K562 (cell line): ENCODE measurements at regions not wholly inside any gene's neighbourhood (a gene's known extent, or its start where the extent isn't known, plus 50 kb on each side); places are given as distances from the start of the nearest gene placed in this dataset.
A peak's percentile ranks its signal among the peaks of the same experiment; 100 is the strongest.

Source experiments
- ATF7 ChIP-seq: fragments of 450-650 bp; IDR thresholded peaks from 2 replicates; pipeline ENCODE4 v1.7.1; 2014; ENCODE audit warnings: mild to moderate bottlenecking, moderate library complexity
- BRCA1 ChIP-seq, 2 experiments: fragments of 450-650 bp in 1 of 2; sonication (generic) in 1 of 2; formaldehyde crosslinking in 1 of 2; IDR thresholded peaks; 2 replicates each; pipeline versions ENCODE4 v1.5.0 to v1.6.1; 2017 to 2020; ENCODE audit warnings: mild to moderate bottlenecking in 1 of 2, missing genetic modification reagents in 1 of 2
- BRD9 ChIP-seq: fragments of 450-650 bp; IDR thresholded peaks from 2 replicates; pipeline ENCODE4 v1.6.1; 2018; ENCODE audit warnings: low read depth; ENCODE audit not compliant: partially characterized antibody
- CHAMP1 ChIP-seq: fragments of 450-650 bp; IDR thresholded peaks from 2 replicates; pipeline ENCODE4 v1.6.1; 2016; ENCODE audit warnings: mild to moderate bottlenecking
- E2F4 ChIP-seq: sonication (generic); formaldehyde crosslinking; IDR thresholded peaks from 2 replicates; pipeline ENCODE4 v1.8.0; 2022; ENCODE audit warnings: mild to moderate bottlenecking, low read depth, missing genetic modification reagents
- E2F6 ChIP-seq, 2 experiments: IDR thresholded peaks; 2 replicates each; pipeline ENCODE4 v1.6.1; 2011; ENCODE audit warnings: borderline replicate concordance in 1 of 2, control low read depth in 1 of 2, low read depth in 1 of 2, low read length in 1 of 2, mild to moderate bottlenecking in 1 of 2, mixed read lengths in 1 of 2, moderate library complexity in 1 of 2; ENCODE audit not compliant: insufficient read depth in 1 of 2, insufficient read length in 1 of 2, poor library complexity in 1 of 2, severe bottlenecking in 1 of 2; ENCODE audit errors: extremely low read depth in 1 of 2
- FOXK1 ChIP-seq: sonication (generic); formaldehyde crosslinking; IDR thresholded peaks from 2 replicates; pipeline ENCODE4 v1.8.0; 2022; ENCODE audit warnings: missing genetic modification reagents, mild to moderate bottlenecking, borderline replicate concordance
- FOXO4 ChIP-seq: fragments of 450-650 bp; formaldehyde crosslinking; IDR thresholded peaks from 2 replicates; pipeline ENCODE4 v1.4.0; 2020; ENCODE audit warnings: mild to moderate bottlenecking, moderate library complexity
- GTF2F1 ChIP-seq: IDR thresholded peaks from 2 replicates; pipeline ENCODE4 v1.6.1; 2011; ENCODE audit warnings: low read depth, low read length, improper control_type of control experiment
- HOXB6 ChIP-seq: fragments of 250-450 bp; sonication (Bioruptor Pico); IDR thresholded peaks from 2 replicates; pipeline ENCODE4 v1.5.1; 2022; ENCODE audit warnings: mild to moderate bottlenecking, borderline replicate concordance
- MAFF ChIP-seq: IDR thresholded peaks from 2 replicates; pipeline ENCODE4 v1.6.1; 2012; ENCODE audit warnings: low read length, improper control_type of control experiment
- MAFK ChIP-seq: IDR thresholded peaks from 2 replicates; pipeline ENCODE4 v1.6.1; 2011; ENCODE audit warnings: low read length, improper control_type of control experiment
- NELFE ChIP-seq: IDR thresholded peaks from 2 replicates; pipeline ENCODE4 v1.6.1; 2011; ENCODE audit warnings: mild to moderate bottlenecking; ENCODE audit not compliant: insufficient read depth, insufficient read length
- NFE2 ChIP-seq: IDR thresholded peaks from 2 replicates; pipeline ENCODE4 v1.6.1; 2014; ENCODE audit warnings: antibody characterized with exemption, low read depth
- PHB2 ChIP-seq: fragments of 450-650 bp; IDR thresholded peaks from 2 replicates; pipeline ENCODE4 v1.6.1; 2017; ENCODE audit warnings: low read depth
- PYGO2 ChIP-seq: fragments of 450-650 bp; IDR thresholded peaks from 2 replicates; pipeline ENCODE4 v1.6.1; 2016; ENCODE audit warnings: mild to moderate bottlenecking, missing genetic modification characterization, moderate library complexity, missing compliant biosample characterization
- SREBF2 ChIP-seq: sonication (generic); formaldehyde crosslinking; IDR thresholded peaks from 2 replicates; pipeline ENCODE4 v1.4.0; 2020; ENCODE audit warnings: mild to moderate bottlenecking, missing genetic modification reagents
- TCF3 ChIP-seq: sonication (generic); formaldehyde crosslinking; IDR thresholded peaks from 2 replicates; pipeline ENCODE4 v1.4.0; 2020; ENCODE audit warnings: mild to moderate bottlenecking, missing genetic modification reagents
- ZBTB12 ChIP-seq: fragments of 250-450 bp; sonication (Bioruptor Pico); IDR thresholded peaks from 2 replicates; pipeline ENCODE4 v1.4.0; 2020
- ZFP36 ChIP-seq: fragments of 150-350 bp; IDR thresholded peaks from 2 replicates; pipeline ENCODE4 v1.6.1; 2018; ENCODE audit warnings: low read length, low read depth; ENCODE audit not compliant: partially characterized antibody
- ZNF146 ChIP-seq: IDR thresholded peaks from one replicate; pipeline ENCODE4 v1.6.1; 2018; ENCODE audit warnings: missing compliant biosample characterization; ENCODE audit not compliant: unreplicated experiment
- ZNF586 ChIP-seq: fragments of 450-650 bp; formaldehyde crosslinking; conservative IDR thresholded peaks from 2 replicates; pipeline ENCODE4 v1.4.0; 2020; ENCODE audit warnings: mild to moderate bottlenecking, moderate library complexity

GRCh38 chr3:14352002-14352627, 50.3 kb upstream of the SLC6A6 start (continued):
- TF ChIP-seq FOXO4 (CRISPR knock-in tag), result peak; percentile 51; the same call in 1 of the 2 replicates
- no peak for TF ChIP-seq ZNF586 (CRISPR knock-in tag)
- no peak for TF ChIP-seq ZNF146
- no peak for TF ChIP-seq HOXB6 (CRISPR knock-in tag)
- no peak for TF ChIP-seq CHAMP1
- TF ChIP-seq BRCA1 (IDR thresholded peaks at IDR 0.05), result no peak
- no peak for TF ChIP-seq BRCA1 (CRISPR knock-in tag; IDR thresholded peaks at IDR 0.05)
- peak; percentile 66 to 85 for TF ChIP-seq E2F6 (IDR thresholded peaks at IDR 0.05; ENCODE audit: borderline replicate concordance in 1 of 2, extremely low read depth in 1 of 2, insufficient read depth in 1 of 2, insufficient read length in 1 of 2, low read depth in 1 of 2, low read length in 1 of 2, poor library complexity in 1 of 2, severe bottlenecking in 1 of 2)
- TF ChIP-seq FOXK1 (CRISPR knock-in tag), result peak; percentile 63; the same call in 1 of the 2 replicates
- no peak for TF ChIP-seq BRD9
- peak; percentile 79 for TF ChIP-seq NFE2
- no peak for TF ChIP-seq NELFE
- no peak for TF ChIP-seq SREBF2
- TF ChIP-seq MAFK, result no peak; the same call in 1 of the 2 replicates
- TF ChIP-seq TCF3 (CRISPR knock-in tag), result peak; percentile 60
- no peak for TF ChIP-seq PHB2
- TF ChIP-seq ATF7, result peak; percentile 82
- peak; percentile 24; the same call in 1 of the 2 replicates for TF ChIP-seq ZBTB12 (CRISPR knock-in tag)
- TF ChIP-seq MAFF, result no peak; the same call in 1 of the 2 replicates
- no peak for TF ChIP-seq GTF2F1
- no peak for TF ChIP-seq PYGO2 (tag)
- no peak for TF ChIP-seq E2F4 (CRISPR knock-in tag)
- TF ChIP-seq ZFP36, result no peak
